Tibial artery (tissue), 4 donors: ENCODE measurements at regions not wholly inside any gene's neighbourhood (a gene's known extent, or its start where the extent isn't known, plus 50 kb on each side); places are given as distances from the start of the nearest gene placed in this dataset.

Experiments
- DNase-seq, 2 donors: peaks; one replicate each; pipeline ENCODE4 v3.0.0-alpha.2; 2019
- H3K27ac ChIP-seq, 2 donors: fragments of 200-600 bp; sonication (generic) in 1 of 2; 1 replicate in 1 of 2; 2 replicates in 1 of 2; pipeline ENCODE4 v1.5.1; 2018 to 2019; ENCODE audit warnings: mild to moderate bottlenecking in 1 of 2
- H3K27me3 ChIP-seq, 2 donors: fragments of 200-600 bp; sonication (generic) in 1 of 2; one replicate each; pipeline versions ENCODE4 v1.5.1 to v1.6.0; 2016 to 2019
- H3K36me3 ChIP-seq, 3 donors: fragments of 200-600 bp; sonication (generic) in 2 of 3; one replicate each; pipeline ENCODE4 v1.5.1; 2016 to 2019; ENCODE audit warnings: mild to moderate bottlenecking in 2 of 3
- H3K4me1 ChIP-seq, 4 donors: fragments of 200-600 bp; sonication (generic) in 2 of 4; 1 replicate in 3 of 4; 2 replicates in 1 of 4; pipeline ENCODE4 v1.5.1; 2016 to 2019
- H3K4me3 ChIP-seq, 2 donors: fragments of 200-600 bp; sonication (generic) in 1 of 2; 1 replicate in 1 of 2; 2 replicates in 1 of 2; pipeline ENCODE4 v1.5.1; 2018 to 2019; ENCODE audit warnings: mild to moderate bottlenecking in 2 of 2
- H3K9me3 ChIP-seq, 3 donors: fragments of 200-600 bp; sonication (generic) in 1 of 3; one replicate each; pipeline ENCODE4 v1.5.1; 2016 to 2019
- intact Hi-C: fragments of 100-400 bp; cut with DNase I; formaldehyde crosslinking; loops from one replicate; pipeline ENCODE4 v1.15.0; 2023; ENCODE audit warnings: low total_unique reads
- TF ChIP-seq, protein P1 (sequence below), 2 experiments: fragments of 200-600 bp in 1 of 2; fragments of 450-650 bp in 1 of 2; IDR thresholded peaks; one replicate each; pipeline ENCODE4 v1.5.1; 2017 to 2019; ENCODE audit warnings: antibody characterized with exemption in 2 of 2, mild to moderate bottlenecking in 1 of 2, moderate library complexity in 1 of 2

DNA sequence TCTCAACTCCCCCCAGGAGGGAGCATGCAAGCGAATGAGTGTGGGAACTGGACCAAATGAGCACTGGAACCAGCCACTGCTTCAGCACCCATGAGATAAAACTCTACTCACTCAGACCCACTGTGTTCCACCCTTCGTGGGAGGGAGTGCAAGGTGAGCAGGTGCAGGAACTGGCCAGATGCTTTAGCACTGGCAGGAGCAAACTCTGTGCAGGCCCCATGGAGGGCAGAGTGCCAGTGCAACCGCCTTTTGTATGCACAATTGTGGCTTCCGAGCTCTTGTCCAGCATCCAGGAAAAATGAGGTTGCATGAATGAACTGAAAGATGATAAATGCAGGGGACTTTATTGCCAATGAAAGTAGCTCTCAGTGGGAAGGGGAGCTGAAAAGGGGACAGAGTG is 67.4 kb upstream of the CCDC112 start:
- intact Hi-C loops = no loop called here
- TF ChIP-seq, protein P1, sequence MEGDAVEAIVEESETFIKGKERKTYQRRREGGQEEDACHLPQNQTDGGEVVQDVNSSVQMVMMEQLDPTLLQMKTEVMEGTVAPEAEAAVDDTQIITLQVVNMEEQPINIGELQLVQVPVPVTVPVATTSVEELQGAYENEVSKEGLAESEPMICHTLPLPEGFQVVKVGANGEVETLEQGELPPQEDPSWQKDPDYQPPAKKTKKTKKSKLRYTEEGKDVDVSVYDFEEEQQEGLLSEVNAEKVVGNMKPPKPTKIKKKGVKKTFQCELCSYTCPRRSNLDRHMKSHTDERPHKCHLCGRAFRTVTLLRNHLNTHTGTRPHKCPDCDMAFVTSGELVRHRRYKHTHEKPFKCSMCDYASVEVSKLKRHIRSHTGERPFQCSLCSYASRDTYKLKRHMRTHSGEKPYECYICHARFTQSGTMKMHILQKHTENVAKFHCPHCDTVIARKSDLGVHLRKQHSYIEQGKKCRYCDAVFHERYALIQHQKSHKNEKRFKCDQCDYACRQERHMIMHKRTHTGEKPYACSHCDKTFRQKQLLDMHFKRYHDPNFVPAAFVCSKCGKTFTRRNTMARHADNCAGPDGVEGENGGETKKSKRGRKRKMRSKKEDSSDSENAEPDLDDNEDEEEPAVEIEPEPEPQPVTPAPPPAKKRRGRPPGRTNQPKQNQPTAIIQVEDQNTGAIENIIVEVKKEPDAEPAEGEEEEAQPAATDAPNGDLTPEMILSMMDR (IDR thresholded peaks at IDR 0.05) = no peak
- no peaks in the 10 kb centered on the region for H3K4me1 ChIP-seq
- H3K27me3 ChIP-seq = no peaks in the 10 kb centered on the region
- H3K36me3 ChIP-seq = no peaks in the 10 kb centered on the region
- no peak for DNase-seq
- no peaks in the 10 kb centered on the region for H3K9me3 ChIP-seq
- H3K4me3 ChIP-seq = no peak overlapping the region
- H3K27ac ChIP-seq = no peak overlapping the region

DNA sequence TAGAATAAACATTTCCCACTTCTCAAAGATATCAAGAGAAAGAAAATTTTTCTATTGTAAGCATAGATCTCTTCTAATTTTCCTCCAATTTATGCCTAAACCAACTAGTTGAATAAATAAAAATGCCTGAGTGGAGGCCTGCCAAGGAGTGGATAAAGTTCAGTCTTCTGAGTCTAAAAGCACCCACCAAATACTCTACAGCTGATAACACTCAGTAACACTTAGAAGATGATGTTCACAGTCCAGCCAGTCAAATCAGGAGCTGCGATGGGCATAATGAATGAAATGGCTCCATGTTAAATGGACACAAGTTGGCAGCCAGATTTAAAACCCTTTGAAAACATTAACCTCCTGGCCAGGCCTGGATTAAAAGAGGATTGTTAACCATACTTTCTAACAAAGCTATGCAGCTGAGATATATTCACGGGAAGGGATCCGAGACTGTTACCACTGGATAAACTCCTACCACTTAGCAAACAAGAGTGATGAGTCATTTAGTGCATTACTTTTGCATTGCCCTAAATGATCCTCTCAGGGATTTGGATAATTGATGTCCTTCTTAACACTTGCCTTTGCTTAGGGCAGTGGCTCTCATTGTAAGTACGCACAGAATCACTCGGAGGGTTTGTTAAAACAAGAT is 63.7 kb upstream of the CCDC112 start:
- Histone ChIP-seq H3K27ac (no peak overlapping the region), H3K4me1 (no peaks in the 10 kb centered on the region), H3K27me3 (no peaks in the 10 kb centered on the region), H3K9me3 (peaks cover 0 to 10% (median 0%) of the 10 kb centered on the region in 3 donors), H3K36me3 (no peaks in the 10 kb centered on the region), H3K4me3 (no peak overlapping the region)
- DNase-seq = no peak
- TF ChIP-seq, protein P1 (IDR thresholded peaks at IDR 0.05) = no peak
- intact Hi-C loops = no loop called here

DNA sequence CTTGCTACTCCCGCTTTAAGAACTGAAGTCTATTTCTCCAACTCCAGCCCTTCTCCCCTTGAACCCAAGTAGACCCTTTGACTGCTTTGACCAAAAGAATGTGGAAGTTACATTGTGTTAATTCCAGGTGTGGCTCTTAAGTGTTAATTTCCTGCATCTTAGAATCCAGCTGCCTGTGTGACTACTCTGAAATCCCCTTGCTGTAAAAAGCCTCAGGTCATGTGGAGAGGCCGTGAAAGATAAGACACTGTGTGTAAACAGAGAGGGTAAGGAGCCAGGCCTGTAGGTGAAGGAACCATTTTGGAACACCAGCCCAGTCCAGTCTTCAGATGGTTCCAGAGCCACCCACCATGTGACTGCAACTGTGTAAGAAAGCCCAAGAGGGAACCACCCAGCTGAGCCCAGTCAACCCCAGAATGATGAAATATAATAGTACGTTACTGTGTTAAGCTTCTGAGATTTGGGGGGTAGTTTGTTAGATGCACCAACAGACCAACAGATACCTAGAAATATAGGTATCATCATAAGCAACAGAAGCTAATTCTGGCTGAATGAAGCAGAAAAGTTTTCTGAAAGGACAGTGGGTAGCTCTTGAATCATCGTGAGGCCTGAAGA is 59.4 kb upstream of the CCDC112 start:
- no peak overlapping the region for H3K27ac ChIP-seq
- no peaks in the 10 kb centered on the region for H3K4me1 ChIP-seq
- no peaks in the 10 kb centered on the region for H3K27me3 ChIP-seq
- H3K9me3 ChIP-seq = peaks cover 0 to 16% (median 0%) of the 10 kb centered on the region in 3 donors
- H3K4me3 ChIP-seq = no peak overlapping the region
- intact Hi-C loops = no loop called here
- no peak for DNase-seq
- TF ChIP-seq, protein P1 (IDR thresholded peaks at IDR 0.05) = no peak
- H3K36me3 ChIP-seq = no peaks in the 10 kb centered on the region

DNA sequence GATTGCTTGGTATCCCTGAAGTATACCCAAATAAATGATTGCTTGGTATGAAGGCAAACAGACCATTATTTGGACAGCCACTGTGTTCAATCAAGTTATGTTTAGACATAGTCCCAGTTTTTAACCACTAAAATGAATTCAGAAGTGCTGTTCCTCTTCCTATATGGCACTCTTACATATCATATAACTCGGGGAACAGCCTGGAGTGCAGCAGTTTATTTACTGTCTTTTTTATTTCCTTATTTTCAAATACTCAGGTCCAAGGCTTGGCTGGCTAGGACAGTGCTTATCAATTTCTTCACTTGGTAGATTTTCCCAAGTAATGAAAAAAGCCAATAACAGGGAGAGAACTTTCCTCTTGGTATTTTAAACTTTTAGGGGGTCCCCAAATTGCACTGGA is 58.6 kb upstream of the CCDC112 start:
- no peaks in the 10 kb centered on the region for H3K36me3 ChIP-seq
- peaks cover 0 to 16% (median 0%) of the 10 kb centered on the region in 3 donors for H3K9me3 ChIP-seq
- TF ChIP-seq, protein P1 (IDR thresholded peaks at IDR 0.05) = no peak
- H3K27me3 ChIP-seq = no peaks in the 10 kb centered on the region
- intact Hi-C loops = no loop called here
- no peak overlapping the region for H3K4me3 ChIP-seq
- DNase-seq = no peak
- H3K4me1 ChIP-seq = no peaks in the 10 kb centered on the region
- no peak overlapping the region for H3K27ac ChIP-seq

DNA sequence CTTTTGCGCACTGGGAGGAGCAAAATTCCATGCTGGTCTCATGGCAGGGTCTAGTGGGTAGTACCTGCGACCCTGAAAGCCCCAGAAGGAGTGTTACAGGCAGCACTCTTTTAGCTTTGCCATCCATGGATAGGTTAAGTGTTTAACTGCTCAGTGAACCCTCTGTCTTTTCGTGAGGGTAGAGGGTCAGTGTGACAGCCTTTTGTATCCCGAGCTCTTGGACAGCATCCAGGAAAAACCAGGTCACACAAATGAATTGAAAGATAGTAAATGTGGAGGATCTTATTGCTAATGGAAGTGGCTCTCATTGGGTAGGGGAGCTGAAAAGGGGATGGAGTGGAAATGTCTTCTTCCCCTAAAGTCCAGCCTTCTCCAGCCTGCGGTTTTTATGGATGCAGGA is 57.8 kb upstream of the CCDC112 start:
- H3K36me3 ChIP-seq = no peaks in the 10 kb centered on the region
- no peak overlapping the region for H3K4me3 ChIP-seq

More for the DNA sequence above, 57.8 kb upstream of the CCDC112 start:
- no peak overlapping the region for H3K27ac ChIP-seq
- intact Hi-C loops = no loop called here
- peaks cover 0 to 5% (median 0%) of the 10 kb centered on the region in 4 donors for H3K4me1 ChIP-seq
- TF ChIP-seq, protein P1 (IDR thresholded peaks at IDR 0.05) = no peak
- no peaks in the 10 kb centered on the region for H3K27me3 ChIP-seq
- DNase-seq = no peak
- H3K9me3 ChIP-seq = peaks cover 0 to 16% (median 0%) of the 10 kb centered on the region in 3 donors
